Caco-2 (cell line): ENCODE measurements at regions not wholly inside any gene's neighbourhood (a gene's known extent, or its start where the extent isn't known, plus 50 kb on each side); places are given as distances from the start of the nearest gene placed in this dataset.

Source experiments
- BruUV-seq: library from RNA; stranded (reverse); fragments of 400-500 nt; replicated peaks from 2 replicates; lab custom pipeline; 2021; lab: Mats Ljungman, UMichigan
- CTCF ChIA-PET: fragments of 300-600 bp; sonication (Branson Sonifier 250); formaldehyde crosslinking; loops from one replicate; lab custom pipeline; 2022; ENCODE audit warnings: antibody characterized with exemption; lab: Charles Lee
- POLR2A ChIA-PET: fragments of 300-600 bp; sonication (Branson Sonifier 250); formaldehyde crosslinking; loops from one replicate; lab custom pipeline; 2022; ENCODE audit warnings: antibody characterized with exemption; lab: Charles Lee
- DNase-seq, 2 experiments: peaks; one replicate each; pipeline versions ENCODE4 v3.0.0 to v3.0.0-alpha.2; 2020 to 2022
- H3K27me3 ChIP-seq: replicated peaks from 2 replicates; pipeline ENCODE4 v1.6.0; 2011; ENCODE audit warnings: low read length; ENCODE audit not compliant: control insufficient read depth, insufficient read depth
- H3K36me3 ChIP-seq: 2 replicates; pipeline ENCODE4 v1.5.1; 2011; ENCODE audit warnings: low read length; ENCODE audit not compliant: control insufficient read depth, insufficient read depth
- H3K4me1 ChIP-seq: fragments of 250-450 bp; sonication (Bioruptor Pico); 2 replicates; pipeline ENCODE4 v1.5.1; 2020; ENCODE audit warnings: mild to moderate bottlenecking
- H3K4me3 ChIP-seq: 2 replicates; pipeline ENCODE4 v1.5.1; 2011; ENCODE audit warnings: low read depth, mild to moderate bottlenecking, control low read depth, low read length
- H3K9me3 ChIP-seq: fragments of 250-450 bp; sonication (Bioruptor Pico); 2 replicates; pipeline ENCODE4 v1.5.1; 2020; ENCODE audit warnings: mild to moderate bottlenecking, moderate library complexity
- H3K27ac Mint-ChIP-seq: one replicate; pipeline ENCODE4 v1.8.0; 2022; ENCODE audit warnings: mixed read lengths; ENCODE audit not compliant: unreplicated experiment
- H3K27me3 Mint-ChIP-seq: one replicate; pipeline ENCODE4 v1.8.0; 2022; ENCODE audit warnings: mixed read lengths; ENCODE audit not compliant: insufficient read depth, unreplicated experiment
- H3K36me3 Mint-ChIP-seq: one replicate; pipeline ENCODE4 v1.8.0; 2022; ENCODE audit warnings: mild to moderate bottlenecking, mixed read lengths; ENCODE audit not compliant: insufficient read depth, unreplicated experiment
- H3K4me1 Mint-ChIP-seq: one replicate; pipeline ENCODE4 v1.8.0; 2022; ENCODE audit warnings: low read depth, mixed read lengths; ENCODE audit not compliant: unreplicated experiment
- H3K4me3 Mint-ChIP-seq: one replicate; pipeline ENCODE4 v1.8.0; 2022; ENCODE audit warnings: mild to moderate bottlenecking, moderate library complexity, mixed read lengths; ENCODE audit not compliant: unreplicated experiment
- H3K9me3 Mint-ChIP-seq: one replicate; pipeline ENCODE4 v1.8.0; 2022; ENCODE audit warnings: mixed read lengths; ENCODE audit not compliant: unreplicated experiment
- CTCF ChIP-seq, 2 experiments: fragments of 200-600 bp in 1 of 2; IDR thresholded peaks; 1 replicate in 1 of 2; 2 replicates in 1 of 2; pipeline versions ENCODE4 v1.5.1 to v1.8.0; 2011 to 2022; ENCODE audit warnings: antibody characterized with exemption in 1 of 2, control low read depth in 1 of 2, inconsistent platforms in 1 of 2, low read depth in 1 of 2, low read length in 1 of 2, mild to moderate bottlenecking in 1 of 2, moderate library complexity in 1 of 2; ENCODE audit not compliant: insufficient read depth in 1 of 2, severe bottlenecking in 1 of 2, unreplicated experiment in 1 of 2
- intact Hi-C: fragments of 100-400 bp; cut with micrococcal nuclease; formaldehyde crosslinking; loops from one replicate; pipeline ENCODE4 v1.10.0; 2022; ENCODE audit not compliant: unreplicated experiment

GRCh38 chr3:79824166-79824565, 56.4 kb upstream of the ROBO1 start:
- Mint-ChIP-seq H3K27ac (no peak overlapping the region), H3K36me3 (no peaks in the 10 kb centered on the region), H3K9me3 (peaks cover 4% of the 10 kb centered on the region), H3K27me3 (no peaks in the 10 kb centered on the region), H3K4me3 (no peak overlapping the region), H3K4me1 (peaks cover 4% of the 10 kb centered on the region)
- CTCF ChIA-PET, result no interaction called here
- POLR2A ChIA-PET, result no interaction called here
- intact Hi-C loops, result no loop called here
- Histone ChIP-seq H3K36me3 (no peaks in the 10 kb centered on the region), H3K9me3 (0 out of 2 replicates have a peak, but pooled peaks cover under 1% of the 10 kb centered on the region), H3K4me3 (no peak overlapping the region), H3K27me3 (no peaks in the 10 kb centered on the region), H3K4me1 (no peaks in the 10 kb centered on the region)
- TF ChIP-seq CTCF (IDR thresholded peaks at IDR 0.05; ENCODE audit: insufficient read depth in 1 of 2, low read depth in 1 of 2, low read length in 1 of 2, severe bottlenecking in 1 of 2, unreplicated experiment in 1 of 2), result no peak
- no peak for DNase-seq
- no TSS peak for BruUV-seq

- POLR2A ChIA-PET, result no interaction called here
- H3K9me3 ChIP-seq, result no peaks in the 10 kb centered on the region
- intact Hi-C loops, result no loop called here
Measured at GRCh38 chr3:79822076-79822475, 54.3 kb upstream of the ROBO1 start.

GRCh38 chr3:79820089-79820488, 52.3 kb upstream of the ROBO1 start:
- Histone ChIP-seq H3K27me3 (no peaks in the 10 kb centered on the region), H3K4me3 (no peak overlapping the region), H3K36me3 (no peaks in the 10 kb centered on the region), H3K4me1 (no peaks in the 10 kb centered on the region), H3K9me3 (no peaks in the 10 kb centered on the region)
- peaks cover 6% of the 10 kb centered on the region for H3K4me1 Mint-ChIP-seq
- no peak for TF ChIP-seq CTCF (IDR thresholded peaks at IDR 0.05; ENCODE audit: insufficient read depth in 1 of 2, low read depth in 1 of 2, low read length in 1 of 2, severe bottlenecking in 1 of 2, unreplicated experiment in 1 of 2)
- H3K4me3 Mint-ChIP-seq, result no peak overlapping the region
- no peak overlapping the region for H3K27ac Mint-ChIP-seq
- ChIA-PET POLR2A (no interaction called here), CTCF (no interaction called here)
- DNase-seq, result no peak
- BruUV-seq, result no TSS peak
- no peaks in the 10 kb centered on the region for H3K27me3 Mint-ChIP-seq
- H3K36me3 Mint-ChIP-seq, result no peaks in the 10 kb centered on the region
- no peaks in the 10 kb centered on the region for H3K9me3 Mint-ChIP-seq
- intact Hi-C loops, result no loop called here

More at GRCh38 chr3:79822076-79822475, 54.3 kb upstream of the ROBO1 start:
- Mint-ChIP-seq H3K9me3 (no peaks in the 10 kb centered on the region), H3K4me1 (peaks cover 6% of the 10 kb centered on the region), H3K36me3 (no peaks in the 10 kb centered on the region), H3K4me3 (no peak overlapping the region), H3K27ac (no peak overlapping the region), H3K27me3 (no peaks in the 10 kb centered on the region)
- Histone ChIP-seq H3K4me3 (no peak overlapping the region), H3K27me3 (no peaks in the 10 kb centered on the region), H3K4me1 (no peaks in the 10 kb centered on the region), H3K36me3 (no peaks in the 10 kb centered on the region)
- DNase-seq, result no peak
- CTCF ChIA-PET, result no interaction called here
- no peak for TF ChIP-seq CTCF (IDR thresholded peaks at IDR 0.05; ENCODE audit: insufficient read depth in 1 of 2, low read depth in 1 of 2, low read length in 1 of 2, severe bottlenecking in 1 of 2, unreplicated experiment in 1 of 2)
- BruUV-seq, result no TSS peak
